ENCODE measurements at regions not wholly inside any gene's neighbourhood (a gene's known extent, or its start where the extent isn't known, plus 50 kb on each side); places are given as distances from the start of the nearest gene placed in this dataset.

- TF ChIP-seq CTCF (IDR thresholded peaks at IDR 0.05) (no peak), POLR2A (IDR thresholded peaks at IDR 0.05) (no peak), EP300 (IDR thresholded peaks at IDR 0.05) (no peak)
Measured at GRCh38 chr11:81825346-81825745, 908.3 kb downstream of the FAM181B start.
